GM12891 (cell line): ENCODE measurements at regions not wholly inside any gene's neighbourhood (a gene's known extent, or its start where the extent isn't known, plus 50 kb on each side); places are given as distances from the start of the nearest gene placed in this dataset.
A peak's percentile ranks its signal among the peaks of the same experiment; 100 is the strongest.

Experiments
- DNase-seq: peaks from one replicate; pipeline ENCODE4 v3.0.0; 2011; ENCODE audit warnings: low spot score; ENCODE audit not compliant: insufficient read length
- FAIRE-seq: peaks from 2 replicates; lab custom pipeline; 2011; peaks lifted over from hg19 to GRCh38; lab: Jason Lieb, UNC
- PAX5 ChIP-seq: IDR thresholded peaks from 2 replicates; pipeline ENCODE4 v1.6.1; 2011; ENCODE audit warnings: low read length, moderate library complexity, mild to moderate bottlenecking; ENCODE audit not compliant: insufficient read depth, severe bottlenecking
- POLR2A ChIP-seq: IDR thresholded peaks from 2 replicates; pipeline ENCODE4 v1.6.1; 2011; ENCODE audit warnings: low read depth, low read length, control low read depth
- POLR2AphosphoS5 ChIP-seq: IDR thresholded peaks from 2 replicates; pipeline ENCODE4 v1.6.1; 2011; ENCODE audit warnings: low read depth, low read length, control low read depth
- POU2F2 ChIP-seq: IDR thresholded peaks from 2 replicates; pipeline ENCODE4 v1.6.1; 2011; ENCODE audit warnings: low read depth, mild to moderate bottlenecking, control low read depth, low read length, moderate library complexity
- SPI1 ChIP-seq: IDR thresholded peaks from 2 replicates; pipeline ENCODE4 v1.6.1; 2011; ENCODE audit warnings: low read depth, low read length, control low read depth
- TAF1 ChIP-seq: IDR thresholded peaks from 2 replicates; pipeline ENCODE4 v1.6.1; 2011; ENCODE audit warnings: low read depth, low read length, control low read depth

DNA sequence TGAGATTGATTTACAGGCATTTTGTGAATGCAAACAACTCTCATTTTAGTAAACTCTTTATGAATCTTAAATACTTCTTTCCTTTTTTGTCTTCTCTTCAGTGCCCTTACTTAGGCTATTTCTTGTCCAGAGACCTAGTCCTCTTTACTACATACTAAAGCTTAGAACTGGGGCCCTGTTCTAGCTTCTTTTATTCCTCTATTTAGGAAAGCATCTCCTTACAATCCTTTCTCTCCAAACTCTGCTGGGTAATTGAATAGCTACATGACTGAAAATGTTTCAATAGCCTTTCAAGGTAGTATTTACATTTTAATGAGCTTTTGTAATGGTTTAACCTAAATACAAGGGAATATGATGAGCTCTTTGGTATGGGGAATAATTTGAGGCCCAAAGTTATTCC, 1701.5 kb upstream of the TENM3 start:
- FAIRE-seq (no peak), DNase-seq (no peak)
- TF ChIP-seq POLR2AphosphoS5 (no peak), PAX5 (no peak), POLR2A (no peak), TAF1 (no peak), SPI1 (no peak), POU2F2 (no peak)

DNA sequence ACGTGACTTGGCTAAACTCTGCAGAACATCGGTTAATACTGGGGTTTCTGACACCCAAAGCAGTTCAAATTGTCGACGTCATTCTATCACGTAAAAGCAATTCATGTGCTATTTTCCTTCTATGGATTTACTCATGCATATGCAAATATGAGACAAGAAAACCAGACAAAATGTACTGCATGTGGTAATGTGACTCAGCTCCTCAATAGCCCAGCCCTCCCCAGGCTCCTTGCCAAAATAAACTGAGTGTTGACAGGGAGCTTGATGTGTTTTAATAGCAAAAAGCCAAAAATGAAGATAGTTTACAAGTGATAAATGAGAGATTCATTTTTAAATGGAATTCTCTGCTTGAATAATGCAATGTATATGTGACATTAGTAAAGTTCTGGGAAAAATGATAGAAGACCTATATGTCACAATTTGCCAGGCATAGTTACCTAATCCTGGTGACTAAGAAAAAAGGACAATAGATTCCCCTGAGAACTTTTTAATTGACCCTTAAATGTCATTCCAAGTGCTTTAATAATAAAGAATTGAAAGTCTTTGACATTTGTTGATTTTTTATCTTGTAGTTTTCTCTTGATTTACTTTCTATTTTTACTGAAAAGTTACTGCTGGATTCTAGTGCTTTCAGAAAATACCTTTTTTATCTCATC, 1700.6 kb upstream of the TENM3 start:
- DNase-seq (no peak), FAIRE-seq (no peak)
- 0 out of 2 replicates have a peak, but pooled peaks have one; percentile 23 for TF ChIP-seq POU2F2
- no peak for TF ChIP-seq SPI1

DNA sequence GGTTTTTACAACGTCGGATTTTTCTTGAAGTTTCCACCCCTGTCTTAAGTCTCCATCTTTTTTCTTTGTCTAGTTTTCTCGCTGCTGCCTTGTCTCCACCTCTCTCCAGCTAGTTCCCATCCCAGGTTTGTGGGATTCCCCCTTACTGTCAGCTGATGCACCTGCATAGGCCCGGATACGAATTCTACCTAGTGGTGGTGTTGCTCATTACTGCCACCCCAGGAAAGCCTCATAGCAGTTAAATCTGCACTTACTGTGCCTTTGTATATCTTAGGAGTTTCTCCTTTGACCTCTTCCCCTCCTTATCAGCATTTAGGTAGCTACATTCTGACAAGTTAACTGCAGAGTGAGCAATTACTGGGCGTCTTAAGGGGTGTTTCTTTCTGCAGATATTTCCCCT, 1693.1 kb upstream of the TENM3 start:
- TF ChIP-seq POU2F2 (no peak), TAF1 (no peak), PAX5 (no peak), POLR2A (no peak), SPI1 (no peak), POLR2AphosphoS5 (no peak)
- no peak for DNase-seq
- no peak for FAIRE-seq

DNA sequence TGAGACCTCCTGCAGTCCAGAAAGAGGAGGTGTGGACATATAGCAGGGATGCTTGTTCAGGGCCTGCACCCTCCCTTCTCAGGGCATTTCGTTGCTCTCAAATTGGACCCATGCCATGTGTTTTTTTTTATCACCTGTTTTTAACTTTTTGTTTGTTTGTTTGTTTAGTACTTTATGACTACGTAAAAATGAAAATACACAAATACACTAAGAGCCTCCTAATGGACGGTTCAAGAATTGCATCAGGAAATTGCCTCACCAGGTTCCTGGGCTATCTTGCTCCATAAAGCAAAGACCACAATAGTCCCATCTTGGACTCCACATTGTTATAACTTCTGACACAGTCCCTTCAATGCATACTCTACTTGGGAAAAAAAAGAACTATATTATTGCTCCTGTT, 1685.9 kb upstream of the TENM3 start:
- no peak for DNase-seq
- TF ChIP-seq SPI1 = no peak
- TF ChIP-seq POLR2A = no peak
- TF ChIP-seq TAF1 = no peak
- TF ChIP-seq PAX5 = no peak
- FAIRE-seq = no peak

DNA sequence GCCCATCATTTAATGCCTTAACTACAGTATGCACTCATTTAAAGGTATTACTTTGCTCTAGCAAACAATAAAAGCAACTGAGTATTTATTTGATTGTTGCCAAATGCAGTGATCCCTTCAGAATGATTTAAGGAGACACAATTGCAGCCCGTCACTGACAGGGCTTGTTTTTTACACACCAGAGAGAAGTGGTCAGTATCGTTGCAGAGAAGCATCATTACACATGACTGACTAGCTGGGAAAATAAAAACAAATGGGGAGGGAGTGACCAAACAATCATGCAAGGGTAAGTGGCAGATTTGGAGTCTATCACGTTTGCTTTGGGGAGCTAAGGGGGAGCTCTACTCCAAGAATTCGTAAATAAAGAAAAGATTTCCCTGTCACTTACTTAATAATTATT, 1685.3 kb upstream of the TENM3 start:
- DNase-seq = no peak
- TF ChIP-seq POLR2AphosphoS5 = no peak
- TF ChIP-seq SPI1 = no peak
- TF ChIP-seq POU2F2 = no peak
- no peak for TF ChIP-seq TAF1
- FAIRE-seq = no peak

DNA sequence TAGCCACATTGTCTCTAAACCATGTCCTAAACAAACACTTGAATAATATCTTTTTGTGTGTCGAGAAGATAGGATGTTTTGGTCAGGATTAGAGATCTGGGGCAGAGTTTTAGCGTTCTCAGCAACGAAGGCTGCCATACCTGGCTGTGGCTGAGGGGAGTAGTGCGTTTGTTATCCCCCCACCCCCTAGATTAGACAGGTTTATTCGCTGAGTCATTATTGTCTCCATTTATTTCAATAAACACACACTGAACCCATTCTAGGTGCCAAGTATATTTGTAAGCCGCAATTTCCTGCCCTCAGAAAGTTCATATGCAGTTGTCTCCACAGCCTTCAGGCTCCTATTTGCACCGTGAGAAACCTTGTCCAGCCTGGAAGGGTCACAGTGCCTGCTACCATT, 1684.8 kb upstream of the TENM3 start:
- DNase-seq = no peak
- FAIRE-seq = no peak
- TF ChIP-seq SPI1 = no peak
- no peak for TF ChIP-seq TAF1
- TF ChIP-seq PAX5 = no peak
- no peak for TF ChIP-seq POLR2A
- no peak for TF ChIP-seq POU2F2
- no peak for TF ChIP-seq POLR2AphosphoS5

DNA sequence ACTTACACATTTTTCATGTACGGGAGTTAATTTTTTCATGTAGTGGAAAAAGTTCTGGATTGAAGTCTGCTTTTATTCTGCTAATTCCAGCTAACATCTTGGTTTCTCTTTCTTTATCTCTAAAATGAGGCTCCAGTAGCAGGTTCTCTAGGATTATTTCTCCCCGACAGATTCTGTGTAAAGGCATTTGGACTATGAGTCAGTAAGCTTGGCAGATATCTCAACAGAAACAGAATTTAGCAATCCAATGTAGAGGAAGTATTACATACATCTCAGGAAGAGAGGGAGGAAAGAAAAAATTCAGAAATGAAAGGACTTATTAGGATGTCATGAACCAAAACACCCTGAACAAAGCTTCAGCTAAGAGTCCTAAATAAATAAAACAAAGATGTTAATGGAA, 1682.3 kb upstream of the TENM3 start:
- DNase-seq (no peak), FAIRE-seq (no peak)
- TF ChIP-seq SPI1 = no peak
- no peak for TF ChIP-seq PAX5
- no peak for TF ChIP-seq POLR2AphosphoS5
- TF ChIP-seq POU2F2 = no peak
- TF ChIP-seq POLR2A = no peak
- no peak for TF ChIP-seq TAF1

DNA sequence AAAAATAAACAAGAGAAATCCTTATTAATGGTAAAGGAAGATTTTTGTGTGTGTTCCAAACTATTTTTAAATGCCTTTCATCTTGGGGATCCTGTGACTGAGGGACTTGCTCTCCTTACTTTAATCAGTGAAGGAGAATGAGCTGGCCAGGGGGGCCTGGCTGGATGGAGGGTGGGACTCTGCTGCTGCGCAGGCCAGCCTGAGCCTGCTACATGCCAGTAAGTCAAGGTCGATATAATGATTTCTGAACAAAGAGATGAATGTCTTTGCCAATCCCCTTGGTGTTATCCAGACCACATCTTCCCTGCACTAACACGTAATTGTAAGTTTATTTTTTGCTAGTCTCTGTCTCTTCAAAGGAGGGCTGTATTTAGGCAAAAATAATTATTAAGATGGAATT, 1679.2 kb upstream of the TENM3 start:
- DNase-seq (no peak), FAIRE-seq (no peak)
- TF ChIP-seq SPI1 = no peak
- no peak for TF ChIP-seq POU2F2
- no peak for TF ChIP-seq PAX5
- TF ChIP-seq TAF1 = no peak
- no peak for TF ChIP-seq POLR2AphosphoS5
- no peak for TF ChIP-seq POLR2A

DNA sequence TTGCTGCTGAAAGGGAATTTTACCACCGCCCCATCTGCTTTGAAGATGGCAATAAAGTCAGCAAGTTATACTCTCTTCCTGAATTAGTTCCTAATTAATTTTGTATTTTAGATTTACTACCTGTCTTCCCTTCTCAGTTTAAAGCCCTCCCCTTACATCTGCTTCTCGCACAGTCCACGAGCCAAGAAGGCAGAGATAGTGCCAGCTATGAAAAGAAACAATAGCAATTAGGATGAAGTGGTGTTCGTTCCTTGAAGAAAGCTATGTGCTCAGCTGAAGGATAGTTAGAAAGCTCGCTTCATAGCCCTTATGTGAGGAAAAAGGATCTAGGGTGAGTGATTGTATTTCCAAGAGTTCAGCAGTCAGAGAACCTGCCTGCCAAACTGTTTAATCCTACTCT, 1678.8 kb upstream of the TENM3 start:
- no peak for DNase-seq
- TF ChIP-seq POLR2A (no peak), POLR2AphosphoS5 (no peak), POU2F2 (no peak), TAF1 (no peak), SPI1 (no peak), PAX5 (no peak)
- FAIRE-seq = no peak

DNA sequence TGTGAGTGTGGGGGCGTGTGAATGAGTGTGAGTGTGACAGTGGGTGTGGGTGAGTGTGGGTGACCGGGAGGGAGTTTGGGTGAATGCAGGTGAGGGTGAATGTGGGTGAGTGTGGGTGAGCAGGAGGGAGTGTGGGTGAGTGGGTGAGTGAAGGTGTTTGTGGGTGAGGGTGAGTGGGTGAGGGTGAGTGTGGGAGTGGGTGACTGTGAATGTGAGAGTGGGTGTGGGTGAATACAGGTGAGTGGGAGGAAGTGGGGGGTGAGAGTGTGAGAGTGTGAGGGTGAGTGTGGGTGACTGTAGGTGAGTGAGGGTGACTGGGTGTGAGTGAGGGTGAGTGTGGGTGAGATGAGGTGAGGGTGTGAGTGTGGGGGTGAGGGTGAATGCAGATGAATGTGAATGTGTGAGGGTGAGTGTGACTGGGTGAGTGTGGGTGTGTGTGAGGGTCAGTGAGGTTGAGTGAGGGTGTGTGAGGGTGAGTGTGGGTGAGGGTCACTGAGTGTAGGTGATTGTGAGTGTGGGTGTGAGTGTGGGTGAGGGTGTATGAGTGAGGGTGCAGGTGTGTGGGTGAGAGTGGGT, 1677.3 kb upstream of the TENM3 start:
- DNase-seq = no peak
- FAIRE-seq = no peak
- TF ChIP-seq TAF1 (no peak), SPI1 (no peak)
